ENCODE measurements at regions not wholly inside any gene's neighbourhood (a gene's known extent, or its start where the extent isn't known, plus 50 kb on each side); places are given as distances from the start of the nearest gene placed in this dataset.

DNA sequence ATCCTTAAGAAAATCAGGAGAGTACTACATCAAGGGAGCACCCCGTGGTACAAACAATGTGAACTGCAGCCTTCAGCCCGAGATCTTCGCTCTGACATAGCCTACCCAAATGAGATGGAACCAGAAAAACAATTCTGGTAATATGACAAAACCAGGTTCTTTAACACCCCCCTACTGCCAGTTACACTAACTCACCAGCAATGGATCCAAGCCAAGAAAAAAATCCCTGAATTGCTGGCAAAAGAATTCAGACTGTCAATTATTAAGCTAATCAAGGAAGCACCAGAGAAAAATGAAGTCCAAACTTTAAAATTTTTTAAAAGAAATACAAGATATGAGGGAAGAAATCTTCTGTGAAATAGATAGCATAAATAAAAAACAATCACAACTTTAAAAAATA, 101.7 kb upstream of the KLF8 start:
- H3K9me3 ChIP-seq (replicated peaks; ENCODE audit: control insufficient read depth, insufficient read depth, low read length): no peaks in the 10 kb centered on the region; the same call in 2 of the 3 replicates
- ChIA-PET SMC1A (ENCODE audit: uncharacterized antibody, unreplicated experiment) (no interaction called here), CTCF (no interaction called here), RAD21 (ENCODE audit: unreplicated experiment) (no interaction called here), POLR2A (no interaction called here)
- in situ Hi-C loops (cut with MboI) (no loop called here), intact Hi-C loops (cut with micrococcal nuclease; ENCODE audit: unreplicated experiment) (no loop called here)
- H3K4me1 ChIP-seq (ENCODE audit: control insufficient read depth, insufficient read depth, low read length): no peaks in the 10 kb centered on the region
- no peaks in the 10 kb centered on the region for H3K27me3 ChIP-seq (replicated peaks in 1 of 2; ENCODE audit: control insufficient read depth in 2 of 2, insufficient read depth in 2 of 2, low read length in 1 of 2)
- H2AFZ ChIP-seq (ENCODE audit: control insufficient read depth, low read depth, low read length): no peak overlapping the region
- no peaks in the 10 kb centered on the region for H3K79me2 ChIP-seq (ENCODE audit: control insufficient read depth, insufficient read depth, low read length)
- no peak overlapping the region for H3K27ac ChIP-seq (ENCODE audit: control insufficient read depth, insufficient read depth)
- no peak overlapping the region for H3K9ac ChIP-seq (ENCODE audit: control insufficient read depth, insufficient read depth, low read length)
- no peak for FAIRE-seq
- no TSS peak for BruUV-seq (replicated peaks)
- H4K20me1 ChIP-seq (ENCODE audit: control insufficient read depth, insufficient read depth): no peaks in the 10 kb centered on the region
- WGBS (ENCODE audit: insufficient coverage, insufficient replicate concordance, low lambda C conversion rate, missing lambda C conversion rate): 32% methylated on average over 3 of the region's 3 CpGs
- no peaks in the 10 kb centered on the region for H3K36me3 ChIP-seq (ENCODE audit: control insufficient read depth in 2 of 2, insufficient read depth in 2 of 2, low read length in 1 of 2)
- ATAC-seq: no peak
- DNase-seq (ENCODE audit: low read depth, low spot score): no peak
- no peak overlapping the region for H3K4me3 ChIP-seq
- H3K4me2 ChIP-seq (ENCODE audit: control insufficient read depth, insufficient read depth): no peak overlapping the region
- TF ChIP-seq ESRRA (IDR thresholded peaks at IDR 0.05; ENCODE audit: low read length) (no peak), ZNF217 (IDR thresholded peaks at IDR 0.05) (no peak), RAD21 (IDR thresholded peaks at IDR 0.05; ENCODE audit: insufficient read depth, low read depth, low read length) (no peak), NFIC (IDR thresholded peaks at IDR 0.05; ENCODE audit: low read depth, low read length) (no peak), ETV6 (conservative IDR thresholded peaks at IDR 0.05 in 1 of 2, IDR thresholded peaks at IDR 0.05 in 1 of 2; ENCODE audit: borderline replicate concordance in 1 of 2, low read depth in 1 of 2) (no peak), SP1 (IDR thresholded peaks at IDR 0.05; ENCODE audit: low read depth, low read length) (no peak), EP300 (IDR thresholded peaks at IDR 0.05; ENCODE audit: borderline replicate concordance in 1 of 2, control insufficient read depth in 1 of 2, low read depth in 2 of 2, low read length in 2 of 2) (no peak)
- TF ChIP-seq, protein P1, sequence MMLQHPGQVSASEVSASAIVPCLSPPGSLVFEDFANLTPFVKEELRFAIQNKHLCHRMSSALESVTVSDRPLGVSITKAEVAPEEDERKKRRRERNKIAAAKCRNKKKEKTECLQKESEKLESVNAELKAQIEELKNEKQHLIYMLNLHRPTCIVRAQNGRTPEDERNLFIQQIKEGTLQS (IDR thresholded peaks at IDR 0.05; ENCODE audit: borderline replicate concordance, extremely low read depth, low read depth, low read length): no peak
- TF ChIP-seq, protein P2, sequence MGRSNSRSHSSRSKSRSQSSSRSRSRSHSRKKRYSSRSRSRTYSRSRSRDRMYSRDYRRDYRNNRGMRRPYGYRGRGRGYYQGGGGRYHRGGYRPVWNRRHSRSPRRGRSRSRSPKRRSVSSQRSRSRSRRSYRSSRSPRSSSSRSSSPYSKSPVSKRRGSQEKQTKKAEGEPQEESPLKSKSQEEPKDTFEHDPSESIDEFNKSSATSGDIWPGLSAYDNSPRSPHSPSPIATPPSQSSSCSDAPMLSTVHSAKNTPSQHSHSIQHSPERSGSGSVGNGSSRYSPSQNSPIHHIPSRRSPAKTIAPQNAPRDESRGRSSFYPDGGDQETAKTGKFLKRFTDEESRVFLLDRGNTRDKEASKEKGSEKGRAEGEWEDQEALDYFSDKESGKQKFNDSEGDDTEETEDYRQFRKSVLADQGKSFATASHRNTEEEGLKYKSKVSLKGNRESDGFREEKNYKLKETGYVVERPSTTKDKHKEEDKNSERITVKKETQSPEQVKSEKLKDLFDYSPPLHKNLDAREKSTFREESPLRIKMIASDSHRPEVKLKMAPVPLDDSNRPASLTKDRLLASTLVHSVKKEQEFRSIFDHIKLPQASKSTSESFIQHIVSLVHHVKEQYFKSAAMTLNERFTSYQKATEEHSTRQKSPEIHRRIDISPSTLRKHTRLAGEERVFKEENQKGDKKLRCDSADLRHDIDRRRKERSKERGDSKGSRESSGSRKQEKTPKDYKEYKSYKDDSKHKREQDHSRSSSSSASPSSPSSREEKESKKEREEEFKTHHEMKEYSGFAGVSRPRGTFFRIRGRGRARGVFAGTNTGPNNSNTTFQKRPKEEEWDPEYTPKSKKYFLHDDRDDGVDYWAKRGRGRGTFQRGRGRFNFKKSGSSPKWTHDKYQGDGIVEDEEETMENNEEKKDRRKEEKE (IDR thresholded peaks at IDR 0.05): no peak
- TF ChIP-seq, protein P3, sequence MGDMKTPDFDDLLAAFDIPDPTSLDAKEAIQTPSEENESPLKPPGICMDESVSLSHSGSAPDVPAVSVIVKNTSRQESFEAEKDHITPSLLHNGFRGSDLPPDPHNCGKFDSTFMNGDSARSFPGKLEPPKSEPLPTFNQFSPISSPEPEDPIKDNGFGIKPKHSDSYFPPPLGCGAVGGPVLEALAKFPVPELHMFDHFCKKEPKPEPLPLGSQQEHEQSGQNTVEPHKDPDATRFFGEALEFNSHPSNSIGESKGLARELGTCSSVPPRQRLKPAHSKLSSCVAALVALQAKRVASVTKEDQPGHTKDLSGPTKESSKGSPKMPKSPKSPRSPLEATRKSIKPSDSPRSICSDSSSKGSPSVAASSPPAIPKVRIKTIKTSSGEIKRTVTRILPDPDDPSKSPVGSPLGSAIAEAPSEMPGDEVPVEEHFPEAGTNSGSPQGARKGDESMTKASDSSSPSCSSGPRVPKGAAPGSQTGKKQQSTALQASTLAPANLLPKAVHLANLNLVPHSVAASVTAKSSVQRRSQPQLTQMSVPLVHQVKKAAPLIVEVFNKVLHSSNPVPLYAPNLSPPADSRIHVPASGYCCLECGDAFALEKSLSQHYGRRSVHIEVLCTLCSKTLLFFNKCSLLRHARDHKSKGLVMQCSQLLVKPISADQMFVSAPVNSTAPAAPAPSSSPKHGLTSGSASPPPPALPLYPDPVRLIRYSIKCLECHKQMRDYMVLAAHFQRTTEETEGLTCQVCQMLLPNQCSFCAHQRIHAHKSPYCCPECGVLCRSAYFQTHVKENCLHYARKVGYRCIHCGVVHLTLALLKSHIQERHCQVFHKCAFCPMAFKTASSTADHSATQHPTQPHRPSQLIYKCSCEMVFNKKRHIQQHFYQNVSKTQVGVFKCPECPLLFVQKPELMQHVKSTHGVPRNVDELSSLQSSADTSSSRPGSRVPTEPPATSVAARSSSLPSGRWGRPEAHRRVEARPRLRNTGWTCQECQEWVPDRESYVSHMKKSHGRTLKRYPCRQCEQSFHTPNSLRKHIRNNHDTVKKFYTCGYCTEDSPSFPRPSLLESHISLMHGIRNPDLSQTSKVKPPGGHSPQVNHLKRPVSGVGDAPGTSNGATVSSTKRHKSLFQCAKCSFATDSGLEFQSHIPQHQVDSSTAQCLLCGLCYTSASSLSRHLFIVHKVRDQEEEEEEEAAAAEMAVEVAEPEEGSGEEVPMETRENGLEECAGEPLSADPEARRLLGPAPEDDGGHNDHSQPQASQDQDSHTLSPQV (IDR thresholded peaks at IDR 0.05): no peak
- TF ChIP-seq, protein P4, sequence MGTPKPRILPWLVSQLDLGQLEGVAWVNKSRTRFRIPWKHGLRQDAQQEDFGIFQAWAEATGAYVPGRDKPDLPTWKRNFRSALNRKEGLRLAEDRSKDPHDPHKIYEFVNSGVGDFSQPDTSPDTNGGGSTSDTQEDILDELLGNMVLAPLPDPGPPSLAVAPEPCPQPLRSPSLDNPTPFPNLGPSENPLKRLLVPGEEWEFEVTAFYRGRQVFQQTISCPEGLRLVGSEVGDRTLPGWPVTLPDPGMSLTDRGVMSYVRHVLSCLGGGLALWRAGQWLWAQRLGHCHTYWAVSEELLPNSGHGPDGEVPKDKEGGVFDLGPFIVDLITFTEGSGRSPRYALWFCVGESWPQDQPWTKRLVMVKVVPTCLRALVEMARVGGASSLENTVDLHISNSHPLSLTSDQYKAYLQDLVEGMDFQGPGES (IDR thresholded peaks at IDR 0.05): no peak
- TF ChIP-seq, protein P5, sequence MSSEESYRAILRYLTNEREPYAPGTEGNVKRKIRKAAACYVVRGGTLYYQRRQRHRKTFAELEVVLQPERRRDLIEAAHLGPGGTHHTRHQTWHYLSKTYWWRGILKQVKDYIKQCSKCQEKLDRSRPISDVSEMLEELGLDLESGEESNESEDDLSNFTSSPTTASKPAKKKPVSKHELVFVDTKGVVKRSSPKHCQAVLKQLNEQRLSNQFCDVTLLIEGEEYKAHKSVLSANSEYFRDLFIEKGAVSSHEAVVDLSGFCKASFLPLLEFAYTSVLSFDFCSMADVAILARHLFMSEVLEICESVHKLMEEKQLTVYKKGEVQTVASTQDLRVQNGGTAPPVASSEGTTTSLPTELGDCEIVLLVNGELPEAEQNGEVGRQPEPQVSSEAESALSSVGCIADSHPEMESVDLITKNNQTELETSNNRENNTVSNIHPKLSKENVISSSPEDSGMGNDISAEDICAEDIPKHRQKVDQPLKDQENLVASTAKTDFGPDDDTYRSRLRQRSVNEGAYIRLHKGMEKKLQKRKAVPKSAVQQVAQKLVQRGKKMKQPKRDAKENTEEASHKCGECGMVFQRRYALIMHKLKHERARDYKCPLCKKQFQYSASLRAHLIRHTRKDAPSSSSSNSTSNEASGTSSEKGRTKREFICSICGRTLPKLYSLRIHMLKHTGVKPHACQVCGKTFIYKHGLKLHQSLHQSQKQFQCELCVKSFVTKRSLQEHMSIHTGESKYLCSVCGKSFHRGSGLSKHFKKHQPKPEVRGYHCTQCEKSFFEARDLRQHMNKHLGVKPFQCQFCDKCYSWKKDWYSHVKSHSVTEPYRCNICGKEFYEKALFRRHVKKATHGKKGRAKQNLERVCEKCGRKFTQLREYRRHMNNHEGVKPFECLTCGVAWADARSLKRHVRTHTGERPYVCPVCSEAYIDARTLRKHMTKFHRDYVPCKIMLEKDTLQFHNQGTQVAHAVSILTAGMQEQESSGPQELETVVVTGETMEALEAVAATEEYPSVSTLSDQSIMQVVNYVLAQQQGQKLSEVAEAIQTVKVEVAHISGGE (CRISPR knock-in tag; IDR thresholded peaks at IDR 0.05): no peak

All from GM12878 (cell line).